Ureter (tissue), 1 donor: ENCODE measurements at regions not wholly inside any gene's neighbourhood (a gene's known extent, or its start where the extent isn't known, plus 50 kb on each side); places are given as distances from the start of the nearest gene placed in this dataset.
"Not testable (repeated sequence)": the region's sequence is repeated elsewhere in the genome, so short reads cannot be mapped to it uniquely, and the experiment has no call there.

ENCODE experiments used
- DNase-seq: peaks from one replicate; pipeline ENCODE4 v3.0.0-alpha.2; 2020; ENCODE audit warnings: low spot score
- donor health status: DM: yes; HTN: yes; CAD: no.

DNA sequence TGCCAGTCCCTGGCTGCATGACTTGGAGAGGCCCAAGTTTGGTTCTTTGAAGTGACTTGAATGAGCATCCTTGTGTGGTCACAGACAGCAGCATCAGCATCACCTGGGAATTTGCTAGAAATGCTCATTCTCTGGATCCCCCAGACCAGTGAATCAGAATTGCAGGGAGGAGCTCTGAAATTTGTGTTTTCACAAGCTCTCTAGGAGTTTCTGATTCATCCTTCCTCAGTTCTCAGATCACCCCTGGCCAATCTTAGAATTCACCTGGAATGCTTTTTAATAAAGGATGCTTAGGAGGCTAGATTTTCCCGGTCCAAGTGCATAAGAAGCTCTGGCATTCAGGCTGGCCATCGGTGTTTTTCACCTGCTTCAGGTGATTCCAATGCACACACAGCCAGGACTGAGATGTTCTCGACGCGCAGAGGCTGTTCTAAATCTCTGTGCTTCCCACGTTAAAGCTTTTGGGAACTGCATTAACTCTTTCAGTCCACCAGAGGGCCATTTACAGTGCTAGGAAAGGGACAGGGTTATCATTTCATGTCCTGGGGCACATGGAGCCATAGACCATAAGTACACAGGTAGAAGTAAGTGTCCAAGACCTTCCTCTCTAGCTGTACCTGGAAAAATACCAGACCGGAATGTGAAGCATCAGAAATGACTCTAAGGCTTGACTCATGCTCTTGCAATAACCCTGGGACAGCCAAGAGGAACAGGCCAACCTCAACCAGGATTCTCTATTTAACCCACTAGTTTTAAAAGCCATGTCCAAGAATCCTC, 85.7 kb upstream of the XYLT1 start:
- no peak for DNase-seq

DNA sequence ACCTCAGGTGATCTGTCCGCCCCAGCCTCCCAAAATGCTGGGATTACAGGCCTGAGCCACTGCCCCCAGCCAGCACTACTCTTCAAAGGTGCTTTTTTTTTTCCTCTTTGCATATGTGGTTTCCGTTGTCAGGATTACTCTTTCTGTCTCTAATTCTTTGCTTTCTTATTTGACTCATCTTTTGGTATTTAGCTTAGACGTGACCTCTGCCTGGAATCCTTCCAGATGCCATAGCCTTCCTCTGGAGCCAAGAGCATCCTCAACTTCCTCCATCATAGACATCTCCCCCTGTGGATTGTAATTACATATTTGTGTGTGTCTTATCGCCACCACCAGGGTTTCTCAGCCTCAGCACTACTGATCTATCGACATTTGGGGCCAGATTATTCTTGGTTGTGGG, 84.4 kb upstream of the XYLT1 start:
- no peak for DNase-seq

DNA sequence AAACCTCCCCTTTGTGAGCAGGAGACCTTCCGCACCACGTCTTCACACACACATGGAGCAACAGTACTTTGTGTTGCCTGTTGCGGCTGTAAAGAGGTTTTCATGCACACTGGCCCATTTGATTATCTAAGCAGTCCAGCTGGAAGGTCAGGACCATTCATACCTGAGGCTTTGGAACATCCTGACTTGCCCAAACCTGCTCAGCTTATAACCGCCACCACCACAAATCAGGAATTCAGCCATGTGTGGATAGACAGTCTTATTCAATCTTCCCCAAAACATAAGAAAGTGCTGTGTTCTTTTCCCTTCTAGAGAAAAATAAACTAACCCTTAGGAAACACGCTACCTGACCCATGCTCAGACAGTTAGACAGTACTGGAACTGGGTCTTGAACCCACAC, 81.6 kb upstream of the XYLT1 start:
- no peak for DNase-seq

DNA sequence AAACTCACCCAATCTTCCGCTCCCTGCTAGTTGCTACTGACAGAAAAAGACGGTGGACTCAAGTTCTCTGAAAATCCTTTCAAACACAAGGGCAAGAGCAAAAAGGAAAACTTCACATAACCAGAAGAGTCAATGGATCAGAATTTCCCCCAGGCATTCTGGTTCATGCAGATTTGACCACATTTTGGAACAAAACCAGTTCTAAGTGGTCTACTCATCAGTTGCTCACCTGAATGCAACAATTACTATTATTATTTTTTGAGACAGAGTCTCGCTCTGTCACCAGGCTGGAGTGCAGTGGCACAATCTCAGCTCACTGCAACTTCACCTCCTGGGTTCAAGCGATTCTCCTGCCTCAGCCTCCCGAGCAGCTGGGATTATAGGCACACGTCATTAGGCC, 80.9 kb upstream of the XYLT1 start:
- not testable (repeated sequence) for DNase-seq

DNA sequence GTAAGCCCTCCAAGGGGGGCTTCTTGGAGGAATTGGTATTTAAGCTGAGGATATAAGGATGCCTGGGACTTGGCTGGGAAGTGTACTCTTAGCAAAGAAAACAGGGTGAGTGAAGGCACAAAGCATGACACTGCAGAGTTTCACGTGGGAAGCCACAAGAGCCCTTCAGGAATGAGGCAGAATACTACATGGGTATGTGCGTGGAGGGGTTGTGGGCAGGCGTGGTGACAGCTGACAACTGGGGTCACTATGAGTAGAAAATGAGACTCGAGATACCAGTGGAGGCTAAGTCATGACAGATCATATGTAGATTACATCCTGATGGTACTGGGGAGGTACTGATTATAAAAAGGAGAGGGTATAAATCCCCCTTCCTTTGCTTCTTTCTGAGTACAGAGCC, 78.1 kb upstream of the XYLT1 start:
- no peak for DNase-seq

DNA sequence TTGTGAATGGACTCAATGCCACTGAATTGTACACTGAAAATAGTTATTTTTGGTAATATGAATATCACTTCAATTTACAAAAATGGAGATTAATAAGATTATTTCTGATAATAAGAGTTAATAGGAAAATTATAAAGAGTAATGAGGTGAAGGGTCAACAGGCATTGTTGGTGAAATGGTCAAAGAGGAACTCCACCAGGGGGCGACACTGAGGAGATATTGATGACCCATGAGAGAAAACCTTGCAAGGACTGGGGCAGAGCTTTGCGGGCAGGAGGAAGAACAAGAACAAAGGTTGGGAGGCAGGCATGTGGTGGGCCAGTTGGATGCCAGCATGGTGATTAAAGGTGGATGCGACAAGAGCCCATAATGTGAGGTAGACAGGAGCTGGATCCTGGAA, 74.0 kb upstream of the XYLT1 start:
- DNase-seq: no peak

DNA sequence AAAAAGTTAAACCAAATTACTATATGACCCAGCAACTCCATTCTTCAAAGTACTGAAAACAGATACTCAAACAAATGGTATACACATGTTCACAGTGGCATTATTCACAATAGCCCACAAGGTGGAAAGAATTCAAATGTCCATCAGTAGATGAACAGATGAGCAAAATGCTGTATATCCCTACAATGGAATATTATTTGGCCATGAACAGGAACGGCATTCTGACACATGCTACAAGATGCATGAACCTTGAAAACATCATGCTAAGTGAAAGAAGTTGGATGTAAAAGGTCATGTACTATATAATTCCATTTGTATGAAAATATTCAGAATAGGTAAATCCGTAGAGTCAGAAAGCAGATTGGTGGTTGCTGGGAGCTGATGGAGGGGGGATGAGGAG, 73.5 kb upstream of the XYLT1 start:
- DNase-seq: no peak

DNA sequence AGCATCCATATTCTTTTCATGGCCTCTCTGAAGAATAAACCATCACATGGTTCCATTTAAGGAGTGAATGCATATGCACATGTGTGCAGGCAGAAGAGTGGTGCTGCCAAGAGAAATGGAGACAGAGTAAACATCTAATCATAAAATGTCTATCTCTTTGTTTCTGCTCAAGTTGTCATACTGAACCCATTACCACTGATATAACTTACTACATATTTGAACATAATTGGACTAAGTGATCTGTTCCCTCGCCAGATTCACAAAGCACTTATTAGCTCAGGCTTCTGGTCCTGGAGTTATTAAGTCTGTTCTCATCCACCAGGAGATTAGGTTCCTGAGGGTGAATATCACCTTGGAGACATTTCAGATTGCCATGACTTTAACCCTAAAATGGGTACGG, 72.3 kb upstream of the XYLT1 start:
- no peak for DNase-seq

DNA sequence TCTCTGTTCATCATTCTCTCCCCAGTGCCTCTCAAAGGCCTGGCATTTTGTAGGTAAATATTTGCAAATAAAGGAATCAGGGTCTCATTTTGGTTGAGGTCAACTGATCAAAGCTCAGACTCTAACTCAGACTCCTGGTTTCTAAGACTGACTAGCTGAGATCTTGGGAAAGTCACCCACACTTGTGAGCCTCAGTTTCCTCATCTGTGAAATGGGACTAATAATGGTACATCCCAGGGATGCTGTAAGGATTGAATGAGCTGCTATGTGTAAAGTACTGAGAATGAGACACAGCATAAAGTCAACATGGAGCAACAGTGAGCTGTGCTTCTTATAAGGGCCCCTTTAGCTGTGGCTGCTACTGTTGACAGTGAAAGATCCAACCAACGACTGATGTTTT, 70.6 kb upstream of the XYLT1 start:
- DNase-seq: no peak

DNA sequence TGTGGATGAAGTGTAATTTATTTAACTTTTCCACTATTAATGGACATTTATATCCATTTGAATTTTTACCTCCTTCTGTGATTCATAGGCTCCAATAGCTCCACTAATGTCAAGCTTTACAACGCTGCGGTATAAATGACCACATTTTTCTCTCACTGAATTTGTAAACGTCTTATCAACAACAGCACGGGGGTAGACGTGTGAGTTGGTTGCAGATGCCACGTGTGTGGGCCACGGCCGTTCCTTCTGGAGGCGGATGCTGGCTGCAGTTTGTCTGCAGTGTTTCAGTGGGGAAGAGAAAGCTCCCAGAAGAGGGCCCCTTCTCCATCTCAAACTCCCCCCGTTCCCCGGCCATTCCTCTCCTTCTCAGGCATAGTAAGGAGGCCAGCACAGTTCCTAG, 68.2 kb upstream of the XYLT1 start:
- DNase-seq: no peak

DNA sequence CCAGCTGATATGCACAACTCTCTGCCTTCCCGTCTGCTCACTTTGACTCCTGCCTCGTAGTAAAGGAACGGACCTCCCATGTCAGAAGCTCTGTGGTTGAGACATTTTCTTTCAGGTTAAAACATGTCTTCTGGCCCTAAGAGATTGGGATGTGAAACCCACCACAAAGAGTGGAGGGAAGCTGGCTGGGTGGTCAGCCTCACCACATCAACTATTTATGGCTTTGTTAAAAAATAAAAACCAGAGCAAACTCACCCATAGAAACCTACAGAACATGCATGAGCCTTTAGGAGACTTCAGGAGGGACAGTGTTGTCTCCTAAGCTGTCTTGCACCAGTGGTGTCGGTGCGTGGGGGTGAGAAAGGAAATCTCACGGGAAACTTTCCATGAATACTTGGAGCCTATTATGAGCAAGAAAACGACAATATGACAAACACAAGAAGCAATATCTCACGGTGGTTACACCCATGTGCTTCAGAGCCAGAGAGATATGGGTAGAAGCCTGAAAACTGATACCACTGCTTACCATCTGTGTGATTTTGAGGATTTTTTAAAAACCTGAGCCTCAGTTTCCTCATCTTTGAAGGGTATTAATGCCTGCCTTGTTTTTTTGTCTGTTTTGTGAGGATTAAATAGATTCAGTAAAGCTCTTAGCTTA, 61.7 kb upstream of the XYLT1 start:
- DNase-seq: no peak

DNA sequence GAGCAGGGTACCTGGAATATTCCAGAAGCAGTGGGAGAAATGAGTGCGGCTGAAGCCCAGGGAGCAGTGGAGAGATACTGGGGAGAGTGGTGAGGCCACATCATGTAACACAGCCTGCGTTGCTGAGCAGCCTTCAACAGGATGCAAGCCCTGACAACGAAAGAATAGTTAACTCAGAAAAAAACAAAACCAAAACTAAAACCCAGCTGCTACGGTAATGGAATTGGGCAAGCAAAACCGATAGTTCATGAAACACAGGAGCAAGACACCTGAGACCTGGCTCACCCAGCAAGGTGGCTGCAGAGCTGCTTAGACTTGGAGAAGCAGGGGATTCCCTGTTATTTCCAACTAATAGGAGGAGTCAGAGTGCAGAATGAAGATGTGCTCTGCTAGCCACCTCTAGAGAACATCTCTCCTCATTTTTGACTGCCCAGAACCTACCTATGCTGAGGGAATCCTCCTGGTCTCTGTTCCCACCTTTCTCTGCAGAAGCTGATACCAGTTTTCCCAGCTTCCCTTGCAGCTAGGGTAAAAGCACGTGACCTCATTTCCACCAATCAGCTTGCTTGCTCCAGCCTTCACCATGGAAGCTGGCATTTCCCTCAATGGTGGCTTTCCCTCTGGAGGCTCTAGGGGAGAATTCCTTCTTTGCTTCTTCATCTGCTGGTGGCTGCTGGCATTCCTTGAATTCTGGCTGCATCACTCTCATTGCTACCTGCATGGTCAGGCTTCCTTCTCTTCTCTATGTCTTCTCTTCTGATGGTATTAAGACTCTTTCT, 59.4 kb upstream of the XYLT1 start:
- no peak for DNase-seq

DNA sequence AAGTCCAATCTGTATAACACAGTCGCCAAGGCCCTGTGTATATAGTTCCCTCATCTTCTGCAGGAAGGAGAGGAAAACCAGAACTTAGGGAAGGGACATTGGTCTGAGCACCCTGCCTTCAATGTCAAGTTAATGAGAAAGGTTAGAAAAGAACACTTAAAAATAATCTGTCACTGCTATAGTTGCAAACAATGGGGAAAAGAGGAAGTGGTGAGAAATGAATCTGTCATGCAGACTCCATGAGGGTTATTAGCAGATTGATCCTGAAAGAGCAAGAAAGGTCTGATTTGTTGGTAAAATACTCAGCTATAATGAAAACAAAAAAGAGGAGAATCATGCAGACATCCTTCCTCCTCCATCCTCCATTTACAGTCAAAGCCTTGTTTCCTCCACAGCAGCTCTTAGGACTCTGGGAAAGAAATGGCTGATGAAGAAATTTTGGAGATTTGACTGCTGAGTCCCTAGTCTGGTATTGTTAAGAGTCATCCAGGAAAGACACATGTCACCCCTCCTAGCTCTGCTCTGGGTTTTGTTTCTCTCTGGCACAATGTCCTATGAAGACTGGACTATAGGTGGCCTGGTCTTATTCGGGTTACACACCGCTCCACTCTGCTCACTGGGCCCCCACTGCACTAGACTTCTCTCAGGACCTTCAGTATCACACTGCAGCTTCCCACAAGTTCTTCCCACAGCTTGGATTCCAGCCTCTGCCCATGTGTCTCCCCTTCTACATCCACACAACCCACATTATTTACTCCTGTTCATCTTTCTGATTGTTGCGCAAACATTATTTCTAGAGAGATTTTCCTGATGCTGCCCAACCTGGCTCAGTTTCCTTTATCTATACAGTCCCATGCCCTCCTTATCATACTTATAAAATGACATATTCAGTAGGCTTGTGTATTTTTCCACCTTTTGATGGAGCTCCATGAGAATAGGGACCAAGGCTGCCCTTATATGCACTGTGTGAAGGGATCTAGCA, 56.5 kb upstream of the XYLT1 start:
- DNase-seq: no peak

DNA sequence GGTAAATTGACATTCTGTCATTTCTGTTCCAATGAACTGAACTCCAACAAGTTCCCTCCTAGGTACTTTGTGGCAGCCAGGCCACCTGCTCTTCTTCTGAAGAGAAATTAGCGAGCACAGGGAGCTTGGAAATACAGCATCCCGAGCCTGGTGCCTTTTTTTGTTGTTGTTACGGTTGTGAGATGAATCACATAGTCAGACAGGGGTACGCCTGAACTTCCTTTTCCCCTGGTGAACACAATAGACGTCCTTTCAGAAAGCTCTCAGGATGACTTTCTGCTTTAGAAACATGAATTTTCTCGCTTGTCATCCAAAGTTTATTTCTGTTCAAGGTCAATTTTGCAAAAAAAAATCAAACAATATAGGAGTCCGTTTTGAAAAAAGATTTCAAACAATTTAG, 53.9 kb upstream of the XYLT1 start:
- no peak for DNase-seq

DNA sequence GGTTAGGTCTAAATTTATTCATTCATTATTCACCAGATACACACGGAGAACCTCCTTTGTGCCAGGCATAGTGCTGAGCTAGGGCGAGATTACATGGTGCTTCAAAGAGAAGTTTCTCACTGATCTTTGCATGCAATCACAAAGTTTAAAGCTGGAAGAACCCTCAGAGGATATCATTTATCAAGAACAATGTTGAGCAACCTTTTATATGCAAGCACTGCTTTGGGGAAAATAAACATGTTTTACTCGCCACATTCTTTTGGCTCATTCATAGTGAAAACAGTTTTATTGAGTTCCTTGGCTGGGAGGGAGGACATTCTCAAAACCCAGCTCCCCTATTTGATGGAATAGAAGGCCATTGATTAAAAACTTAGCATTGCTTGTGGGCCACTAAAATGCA, 49.8 kb upstream of the XYLT1 start:
- DNase-seq: no peak
